Psoas muscle (tissue), 7 donors: ENCODE measurements at regions not wholly inside any gene's neighbourhood (a gene's known extent, or its start where the extent isn't known, plus 50 kb on each side); places are given as distances from the start of the nearest gene placed in this dataset.

Experiments used
- ATAC-seq, 4 donors: fragments of 200-7000 bp; cut with Tn5 transposase; one replicate each; pipeline ENCODE4 v1.9.1; 2020; ENCODE audit warnings: moderate library complexity in 3 of 4, mild to moderate bottlenecking in 2 of 4
- DNase-seq, 2 donors: peaks; one replicate each; pipeline ENCODE4 v3.0.0-alpha.2; 2020
- H3K27ac ChIP-seq: fragments of 200-600 bp; one replicate; pipeline ENCODE4 v1.8.0; 2022
- H3K27me3 ChIP-seq, 3 donors: fragments of 200-600 bp in 1 of 3; one replicate each; pipeline versions ENCODE4 v1.6.1 to v1.8.0; 2013 to 2022; ENCODE audit warnings: low read length in 2 of 3, mild to moderate bottlenecking in 2 of 3, moderate library complexity in 1 of 3; ENCODE audit not compliant: insufficient read depth in 3 of 3
- H3K36me3 ChIP-seq, 2 donors: fragments of 200-600 bp in 1 of 2; one replicate each; pipeline versions ENCODE4 v1.6.1 to v1.8.0; 2013 to 2022; ENCODE audit warnings: low read depth in 1 of 2, mild to moderate bottlenecking in 1 of 2, moderate library complexity in 1 of 2; ENCODE audit not compliant: insufficient read depth in 1 of 2
- H3K4me1 ChIP-seq: fragments of 200-600 bp; one replicate; pipeline ENCODE4 v1.8.0; 2022
- H3K4me3 ChIP-seq: fragments of 200-600 bp; one replicate; pipeline ENCODE4 v1.8.0; 2022; ENCODE audit warnings: mild to moderate bottlenecking
- H3K9me3 ChIP-seq: fragments of 200-600 bp; one replicate; pipeline ENCODE4 v1.8.0; 2022
- WGBS, 3 donors: extraction: QIAGEN DNeasy Blood & Tissue Kit; methylation state at CpG; one replicate each; pipeline versions ENCODE4 v1.1.6 to v1.1.7; 2013; 5-methylcytosine and 5-hydroxymethylcytosine counted together
- intact Hi-C, 2 donors: fragments of 100-400 bp; cut with DNase I; formaldehyde crosslinking; loops; one replicate each; pipeline versions ENCODE4 v1.11.0 to v1.14.2; 2022
- TF ChIP-seq, protein P1 (sequence below): fragments of 200-600 bp; IDR thresholded peaks from one replicate; pipeline ENCODE4 v1.8.0; 2022; ENCODE audit warnings: antibody characterized with exemption
- donor health status: healthy with polysubstance abuse.
- donor health status: DM: no; HTN: no; CAD: no; lungs with moderate emphysema.
- donor health status: Bipolar disorder and iron deficiency.
- donor health status: healthy.
- donor health status: DM: yes; HTN: yes; CAD: no.
- donor health status: DM: no; HTN: no; CAD: no.
- donor health status: DM: yes; HTN: yes; CAD: no.

DNA sequence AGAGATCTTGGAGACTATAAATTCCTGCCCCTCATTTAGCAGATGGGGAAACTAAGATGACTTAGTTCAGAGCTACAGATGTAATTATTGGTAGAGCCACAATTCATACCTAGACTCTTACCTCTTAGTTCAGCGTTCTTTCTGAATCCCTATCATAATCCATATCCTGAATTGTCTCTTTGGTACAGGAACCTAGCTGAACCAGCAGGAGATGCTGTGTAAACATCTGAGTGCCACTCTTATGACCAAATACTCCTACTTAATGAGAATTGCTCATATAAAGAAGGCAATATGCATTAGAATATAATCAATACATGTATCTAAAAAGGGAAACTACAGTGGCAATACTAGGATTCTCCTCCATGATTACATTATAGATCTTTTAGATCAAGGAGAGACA, 459.0 kb downstream of the SIPA1L2 start:
- intact Hi-C loops: no loop called here
- no peaks in the 10 kb centered on the region for H3K27me3 ChIP-seq
- H3K4me3 ChIP-seq: no peak overlapping the region
- no peaks in the 10 kb centered on the region for H3K9me3 ChIP-seq
- ATAC-seq (no peak), DNase-seq (no peak)
- TF ChIP-seq, protein P1, sequence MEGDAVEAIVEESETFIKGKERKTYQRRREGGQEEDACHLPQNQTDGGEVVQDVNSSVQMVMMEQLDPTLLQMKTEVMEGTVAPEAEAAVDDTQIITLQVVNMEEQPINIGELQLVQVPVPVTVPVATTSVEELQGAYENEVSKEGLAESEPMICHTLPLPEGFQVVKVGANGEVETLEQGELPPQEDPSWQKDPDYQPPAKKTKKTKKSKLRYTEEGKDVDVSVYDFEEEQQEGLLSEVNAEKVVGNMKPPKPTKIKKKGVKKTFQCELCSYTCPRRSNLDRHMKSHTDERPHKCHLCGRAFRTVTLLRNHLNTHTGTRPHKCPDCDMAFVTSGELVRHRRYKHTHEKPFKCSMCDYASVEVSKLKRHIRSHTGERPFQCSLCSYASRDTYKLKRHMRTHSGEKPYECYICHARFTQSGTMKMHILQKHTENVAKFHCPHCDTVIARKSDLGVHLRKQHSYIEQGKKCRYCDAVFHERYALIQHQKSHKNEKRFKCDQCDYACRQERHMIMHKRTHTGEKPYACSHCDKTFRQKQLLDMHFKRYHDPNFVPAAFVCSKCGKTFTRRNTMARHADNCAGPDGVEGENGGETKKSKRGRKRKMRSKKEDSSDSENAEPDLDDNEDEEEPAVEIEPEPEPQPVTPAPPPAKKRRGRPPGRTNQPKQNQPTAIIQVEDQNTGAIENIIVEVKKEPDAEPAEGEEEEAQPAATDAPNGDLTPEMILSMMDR: no peak
- WGBS, 3 donors: 78 to 91% (median 78%) methylated on average over 1 of the region's 1 CpG
- H3K36me3 ChIP-seq: no peaks in the 10 kb centered on the region
- H3K4me1 ChIP-seq: no peaks in the 10 kb centered on the region
- H3K27ac ChIP-seq: no peak overlapping the region

DNA sequence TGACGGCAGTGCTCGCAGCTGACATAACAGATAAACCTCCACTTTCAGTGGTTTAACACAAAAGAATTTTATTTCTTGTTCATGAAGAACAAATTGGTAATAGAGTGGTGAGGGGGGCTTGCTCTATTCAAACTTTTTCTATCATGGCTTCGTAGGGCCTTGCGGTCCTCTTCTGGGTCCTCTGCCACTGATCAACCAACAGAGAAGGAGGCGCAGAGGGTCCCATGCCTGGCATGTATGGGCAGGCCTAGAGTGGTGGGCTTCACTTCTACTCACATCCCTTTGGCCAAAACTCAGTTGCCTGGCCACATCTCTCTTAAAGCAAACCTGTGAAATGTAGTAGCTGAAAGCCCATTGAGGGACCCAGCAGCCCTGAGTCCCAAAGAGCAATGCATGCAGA, 460.5 kb downstream of the SIPA1L2 start:
- no peak for DNase-seq
- H3K27ac ChIP-seq: no peak overlapping the region
- H3K9me3 ChIP-seq: no peaks in the 10 kb centered on the region
- H3K27me3 ChIP-seq: no peaks in the 10 kb centered on the region
- H3K4me3 ChIP-seq: no peak overlapping the region
- TF ChIP-seq, protein P1: no peak
- no peak for ATAC-seq
- intact Hi-C loops: no loop called here
- no peaks in the 10 kb centered on the region for H3K36me3 ChIP-seq
- H3K4me1 ChIP-seq: no peaks in the 10 kb centered on the region
- 94 to 97% (median 96%) methylated on average over 5 of the region's 5 CpGs for WGBS, 3 donors

DNA sequence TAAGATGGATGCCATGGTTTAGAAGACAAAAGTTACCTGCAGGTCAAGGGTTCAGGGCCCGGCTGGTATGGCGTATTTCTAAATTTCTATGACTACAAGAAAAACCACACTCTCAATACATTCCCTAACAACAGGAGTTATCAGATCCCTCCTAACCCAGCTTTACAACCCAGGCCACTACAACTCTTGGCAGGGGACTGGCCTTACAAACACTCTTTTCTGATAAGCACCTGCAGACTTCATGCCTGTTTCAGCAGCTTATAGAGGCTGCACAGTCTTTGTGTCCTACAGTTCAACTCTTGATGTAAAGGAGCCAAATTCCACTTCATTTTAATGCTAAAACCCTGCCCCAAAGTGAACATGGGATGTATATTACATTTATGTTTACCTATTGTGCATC, 461.4 kb downstream of the SIPA1L2 start:
- DNase-seq: no peak
- no peak overlapping the region for H3K4me3 ChIP-seq
- TF ChIP-seq, protein P1: no peak
- no peaks in the 10 kb centered on the region for H3K36me3 ChIP-seq
- no peaks in the 10 kb centered on the region for H3K9me3 ChIP-seq
- H3K4me1 ChIP-seq: no peaks in the 10 kb centered on the region
- no peaks in the 10 kb centered on the region for H3K27me3 ChIP-seq
- intact Hi-C loops: no loop called here
- no peak overlapping the region for H3K27ac ChIP-seq
- ATAC-seq: no peak
- 60 to 97% (median 81%) methylated on average over 2 of the region's 2 CpGs for WGBS, 3 donors

DNA sequence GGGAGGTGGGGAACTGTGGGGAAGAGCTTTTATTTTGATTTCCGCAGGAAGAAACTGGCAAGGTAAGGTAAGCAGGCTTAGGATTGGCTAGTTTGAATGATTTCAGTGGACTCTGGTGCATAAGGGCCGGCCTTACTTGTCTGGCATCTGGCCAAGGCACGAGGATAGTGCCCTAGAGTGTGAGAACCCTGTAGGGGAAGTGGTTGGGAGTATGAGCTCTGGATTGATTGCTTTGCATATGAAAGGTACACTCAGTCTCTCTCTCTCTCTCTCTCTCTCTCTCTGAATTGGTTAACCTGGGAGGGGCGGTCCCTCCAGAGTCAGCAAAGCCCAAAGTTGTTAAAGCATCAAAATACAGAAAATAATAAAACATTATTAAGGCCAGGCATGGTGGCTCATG, 463.0 kb downstream of the SIPA1L2 start:
- intact Hi-C loops: no loop called here
- Histone ChIP-seq H3K27me3 (no peaks in the 10 kb centered on the region), H3K4me3 (no peak overlapping the region), H3K27ac (no peak overlapping the region), H3K36me3 (no peaks in the 10 kb centered on the region), H3K4me1 (no peaks in the 10 kb centered on the region), H3K9me3 (no peaks in the 10 kb centered on the region)
- 35 to 56% (median 49%) methylated on average over 4 of the region's 4 CpGs for WGBS, 3 donors
- ATAC-seq (no peak), DNase-seq (no peak)
- TF ChIP-seq, protein P1: no peak
